Activated CD4-positive, alpha-beta memory T cell treated with anti-CD3 and anti-CD28 coated beads for 36 hours (primary cell): ENCODE measurements at regions not wholly inside any gene's neighbourhood (a gene's known extent, or its start where the extent isn't known, plus 50 kb on each side); places are given as distances from the start of the nearest gene placed in this dataset.

Experiments used
- CTCF ChIA-PET: fragments of 350-600 bp; sonication (Branson Sonifier 250); formaldehyde crosslinking; loops from one replicate; lab custom pipeline; 2021; ENCODE audit warnings: antibody characterized with exemption, inconsistent platforms; lab: Charles Lee
- POLR2A ChIA-PET: fragments of 350-600 bp; sonication (Branson Sonifier 250); formaldehyde crosslinking; loops from one replicate; lab custom pipeline; 2021; ENCODE audit warnings: antibody characterized with exemption; lab: Charles Lee
- DNase-seq: peaks from one replicate; pipeline ENCODE4 v3.0.0-alpha.2; 2020
- H3K27ac Mint-ChIP-seq: one replicate; pipeline ENCODE4 v1.8.0; 2021; ENCODE audit warnings: mixed read lengths
- H3K27me3 Mint-ChIP-seq: one replicate; pipeline ENCODE4 v1.8.0; 2021; ENCODE audit warnings: mixed read lengths
- H3K36me3 Mint-ChIP-seq: one replicate; pipeline ENCODE4 v1.8.0; 2021; ENCODE audit warnings: mixed read lengths
- H3K4me1 Mint-ChIP-seq: one replicate; pipeline ENCODE4 v1.8.0; 2021; ENCODE audit warnings: low read depth, mixed read lengths
- H3K4me3 Mint-ChIP-seq: one replicate; pipeline ENCODE4 v1.8.0; 2021; ENCODE audit warnings: mild to moderate bottlenecking, mixed read lengths
- H3K9me3 Mint-ChIP-seq: one replicate; pipeline ENCODE4 v1.8.0; 2021; ENCODE audit warnings: mixed read lengths
- intact Hi-C: fragments of 100-400 bp; cut with micrococcal nuclease; formaldehyde crosslinking; loops from one replicate; pipeline ENCODE4 v1.15.1; 2023

DNA sequence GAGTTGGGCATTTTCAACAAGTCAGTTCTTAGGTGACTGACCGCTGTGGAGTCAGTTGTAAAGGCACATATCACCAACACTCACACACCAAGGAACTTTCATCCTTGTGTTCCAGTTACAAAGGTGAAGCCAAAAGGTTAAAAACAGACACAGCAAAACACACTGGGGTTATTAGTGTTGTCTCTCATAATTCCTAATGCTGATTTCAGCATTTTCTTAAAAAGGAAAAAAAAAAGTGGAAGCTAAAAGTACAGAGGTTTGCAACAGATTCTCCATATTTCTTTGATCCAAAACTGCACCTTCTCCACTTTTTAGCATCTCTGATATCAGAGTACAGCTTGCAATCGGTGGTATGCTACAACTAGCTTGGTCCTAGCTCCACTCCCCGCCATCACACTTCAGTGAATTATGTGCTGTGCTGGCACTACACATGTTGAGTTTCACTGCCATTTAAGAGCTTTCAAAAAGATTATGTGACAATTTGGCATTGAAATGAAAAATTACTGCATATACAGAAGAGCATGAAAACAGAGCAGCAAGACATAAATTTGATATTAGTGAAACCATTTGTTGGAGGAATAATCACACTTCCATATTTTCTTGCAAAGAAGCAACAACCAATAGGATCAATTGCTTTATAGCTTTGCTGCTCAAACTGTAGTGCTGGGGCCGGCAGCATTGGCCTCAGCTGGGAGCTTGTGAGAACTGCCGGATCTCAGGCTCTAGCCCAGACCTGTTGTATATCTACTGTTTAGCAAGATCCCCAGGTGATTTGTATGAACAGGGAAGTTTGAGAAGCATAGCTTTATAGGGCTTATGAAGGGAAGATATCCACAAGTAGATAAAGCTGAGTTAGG is 62.3 kb upstream of the DAPL1 start:
- Mint-ChIP-seq H3K27me3 (no peaks in the 10 kb centered on the region), H3K9me3 (no peaks in the 10 kb centered on the region), H3K36me3 (no peaks in the 10 kb centered on the region), H3K27ac (no peak overlapping the region), H3K4me3 (no peak overlapping the region), H3K4me1 (peaks cover 3% of the 10 kb centered on the region)
- intact Hi-C loops = no loop called here
- ChIA-PET CTCF (interaction anchor here (0.6 to 1.3 kb wide), 3 partner anchors 12 to 911 kb away, joined by 3 to 4 read pairs (median 4); no protein-coding TSS in a partner anchor), POLR2A (interaction anchor here (0.6 kb wide), 1 partner anchor 9 kb away, joined by 3 read pairs; no protein-coding TSS in a partner anchor)
- DNase-seq = no peak

DNA sequence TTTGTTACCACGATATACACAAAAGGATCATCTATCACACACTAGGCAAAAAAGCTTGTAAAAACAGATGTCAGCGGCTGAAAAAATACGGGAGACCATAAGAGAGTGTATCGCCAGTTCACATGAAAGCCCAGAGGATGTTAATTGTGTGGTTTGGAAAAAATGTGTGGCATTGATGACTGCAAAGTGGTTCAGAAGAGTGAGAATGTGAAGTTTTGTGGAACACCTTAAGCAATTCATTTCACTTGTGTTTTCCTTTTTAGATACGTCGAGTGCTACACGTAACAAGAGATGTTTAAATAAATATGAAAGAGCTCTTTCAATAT is 61.7 kb upstream of the DAPL1 start:
- H3K4me3 Mint-ChIP-seq = no peak overlapping the region
- DNase-seq = no peak
- CTCF ChIA-PET = interaction anchor here (1.3 kb wide), 1 partner anchor 21 kb away, joined by 4 read pairs; no protein-coding TSS in a partner anchor
- H3K27ac Mint-ChIP-seq = no peak overlapping the region
- H3K9me3 Mint-ChIP-seq = no peaks in the 10 kb centered on the region
- H3K4me1 Mint-ChIP-seq = peaks cover 3% of the 10 kb centered on the region
- H3K36me3 Mint-ChIP-seq = no peaks in the 10 kb centered on the region
- POLR2A ChIA-PET = interaction anchor here (0.6 kb wide), 1 partner anchor 8 kb away, joined by 3 read pairs; no protein-coding TSS in a partner anchor
- no peaks in the 10 kb centered on the region for H3K27me3 Mint-ChIP-seq
- intact Hi-C loops = no loop called here

DNA sequence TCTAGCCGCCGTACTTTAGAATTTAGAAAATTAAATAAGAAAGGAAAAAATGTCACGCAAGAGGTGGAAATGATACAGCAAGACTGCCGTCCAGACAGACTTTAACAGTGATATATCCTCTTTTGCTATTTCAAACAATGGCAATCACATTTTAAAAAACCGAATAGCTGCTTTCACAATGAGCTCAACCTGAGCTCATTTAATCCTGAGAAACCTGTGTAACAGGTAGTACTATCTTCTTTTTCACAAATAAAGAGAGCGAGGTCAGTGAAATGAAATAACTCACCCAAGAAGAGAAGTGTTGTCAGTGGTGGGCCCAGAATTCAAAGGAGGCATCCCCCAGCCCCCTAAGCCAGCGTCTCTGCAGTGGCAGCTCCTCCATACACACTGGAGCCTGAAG is 60.7 kb upstream of the DAPL1 start:
- POLR2A ChIA-PET = no interaction called here
- no peaks in the 10 kb centered on the region for H3K27me3 Mint-ChIP-seq
- no peak overlapping the region for H3K27ac Mint-ChIP-seq
- H3K9me3 Mint-ChIP-seq = no peaks in the 10 kb centered on the region
- peaks cover 3% of the 10 kb centered on the region for H3K4me1 Mint-ChIP-seq
- intact Hi-C loops = no loop called here
- CTCF ChIA-PET = no interaction called here
- no peak for DNase-seq
- H3K4me3 Mint-ChIP-seq = no peak overlapping the region
- H3K36me3 Mint-ChIP-seq = no peaks in the 10 kb centered on the region

DNA sequence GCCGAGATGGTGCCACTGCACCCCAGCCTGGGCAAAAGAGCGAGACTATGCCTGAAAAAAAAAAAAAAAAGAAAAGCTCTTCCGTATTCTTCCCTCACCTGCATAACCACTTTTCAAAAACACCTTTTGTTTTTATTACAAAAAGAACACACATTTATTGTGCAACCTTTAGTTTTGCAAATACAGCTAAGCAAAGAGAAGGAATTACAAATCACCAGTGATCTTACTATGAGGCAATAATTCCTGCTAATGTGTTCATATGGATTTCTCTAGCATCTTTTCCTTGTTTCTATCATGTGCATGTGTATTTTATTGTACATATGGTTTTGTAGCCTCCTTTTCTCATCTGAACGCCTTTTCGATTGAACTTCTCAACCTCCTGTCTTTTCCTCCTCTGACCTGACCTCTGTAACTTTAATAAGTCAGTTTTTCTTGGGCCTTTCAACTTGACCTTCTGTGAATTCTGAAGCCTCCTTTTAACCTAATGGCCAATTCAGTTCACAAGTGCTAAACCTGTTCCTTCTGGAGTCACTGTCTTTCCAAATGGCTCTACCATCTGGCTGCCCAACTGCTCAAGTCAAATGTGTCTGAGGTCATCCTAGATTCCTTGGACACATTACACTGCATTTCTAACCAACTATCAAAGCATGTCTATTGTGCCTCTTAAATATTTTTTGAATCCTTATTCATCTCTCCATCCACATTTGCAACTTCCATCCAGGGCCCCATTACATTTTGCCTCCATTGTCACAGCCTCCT is 59.1 kb upstream of the DAPL1 start:
- ChIA-PET CTCF (interaction anchor here (1.1 kb wide), 2 partner anchors 9 to 18 kb away, joined by 3 to 4 read pairs; no protein-coding TSS in a partner anchor), POLR2A (no interaction called here)
- no peak for DNase-seq
- no peak overlapping the region for H3K27ac Mint-ChIP-seq
- peaks cover 3% of the 10 kb centered on the region for H3K4me1 Mint-ChIP-seq
- intact Hi-C loops = no loop called here
- H3K27me3 Mint-ChIP-seq = no peaks in the 10 kb centered on the region
- no peaks in the 10 kb centered on the region for H3K36me3 Mint-ChIP-seq
- H3K4me3 Mint-ChIP-seq = no peak overlapping the region
- H3K9me3 Mint-ChIP-seq = no peaks in the 10 kb centered on the region

DNA sequence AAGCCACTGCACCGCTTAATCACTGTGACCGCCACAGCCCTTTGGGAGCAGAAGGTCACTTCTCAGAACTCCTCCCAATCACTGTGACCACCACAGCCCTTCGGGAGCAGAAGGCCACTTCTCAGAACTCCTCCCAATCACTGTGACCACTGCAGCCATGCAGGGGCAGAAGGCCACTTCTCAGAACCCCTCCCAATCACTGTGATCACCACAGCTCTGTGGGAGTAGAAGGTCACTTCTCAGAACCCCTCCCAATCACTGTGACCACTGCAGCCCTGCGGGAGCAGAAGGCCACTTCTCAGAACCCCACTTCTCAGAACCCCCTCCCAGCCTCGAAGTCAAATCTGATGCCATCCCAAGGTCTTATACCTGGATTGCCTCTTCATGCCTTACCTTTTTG is 56.8 kb upstream of the DAPL1 start:
- CTCF ChIA-PET = interaction anchor here (2.6 kb wide), 1 partner anchor 15 kb away, joined by 10 read pairs; no protein-coding TSS in a partner anchor
- Mint-ChIP-seq H3K9me3 (no peaks in the 10 kb centered on the region), H3K27ac (no peak overlapping the region), H3K4me3 (no peak overlapping the region), H3K36me3 (no peaks in the 10 kb centered on the region), H3K4me1 (peaks cover 1% of the 10 kb centered on the region), H3K27me3 (peaks cover 2% of the 10 kb centered on the region)
- no peak for DNase-seq
- intact Hi-C loops = no loop called here
- POLR2A ChIA-PET = no interaction called here

DNA sequence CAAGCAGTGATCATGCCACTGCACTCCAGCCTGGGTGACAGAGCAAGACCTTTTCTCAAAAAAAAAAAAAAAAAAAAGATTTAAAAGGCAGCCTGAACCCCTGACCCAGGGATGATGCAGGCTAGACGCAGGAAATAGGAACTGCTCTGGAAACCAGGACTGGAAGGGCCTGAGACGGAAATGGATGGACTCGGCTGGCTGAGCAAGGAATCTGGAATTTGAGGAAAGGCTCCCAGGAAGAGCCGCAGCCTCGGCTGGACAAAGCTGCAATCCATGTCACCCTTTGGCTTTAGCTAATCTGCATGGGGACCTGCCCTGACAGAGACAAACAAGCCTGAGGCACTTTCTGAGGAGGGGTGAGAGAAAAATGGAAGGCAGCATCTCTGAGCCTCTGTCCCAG is 55.0 kb upstream of the DAPL1 start:
- Mint-ChIP-seq H3K4me1 (no peaks in the 10 kb centered on the region), H3K36me3 (no peaks in the 10 kb centered on the region), H3K9me3 (no peaks in the 10 kb centered on the region), H3K27me3 (peaks cover 5% of the 10 kb centered on the region), H3K27ac (no peak overlapping the region), H3K4me3 (no peak overlapping the region)
- POLR2A ChIA-PET = no interaction called here
- CTCF ChIA-PET = interaction anchor here (1.6 to 2.6 kb wide), 2 partner anchors 14 to 717 kb away, joined by 5 to 10 read pairs; no protein-coding TSS in a partner anchor
- intact Hi-C loops = no loop called here
- no peak for DNase-seq

DNA sequence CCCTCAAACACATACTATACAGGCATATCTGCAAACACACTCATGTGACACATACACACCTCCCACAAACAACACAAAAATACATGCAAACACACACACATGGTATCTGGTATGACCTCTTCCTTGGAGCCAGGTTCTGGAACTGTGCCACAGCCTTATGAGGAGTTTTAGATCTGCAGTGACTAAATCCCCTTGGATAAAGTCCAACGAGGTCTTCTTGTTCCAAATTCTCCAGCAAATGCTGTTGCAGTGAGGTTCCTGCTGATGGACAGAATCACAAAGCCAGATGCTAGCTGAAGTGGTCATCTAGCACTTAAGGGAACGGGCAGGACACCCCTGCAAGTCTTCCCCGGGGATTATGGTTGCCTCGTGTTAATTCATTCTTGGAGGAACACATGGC is 54.5 kb upstream of the DAPL1 start:
- Mint-ChIP-seq H3K4me3 (no peak overlapping the region), H3K4me1 (no peaks in the 10 kb centered on the region), H3K36me3 (no peaks in the 10 kb centered on the region), H3K27me3 (peaks cover 9% of the 10 kb centered on the region), H3K27ac (no peak overlapping the region), H3K9me3 (no peaks in the 10 kb centered on the region)
- intact Hi-C loops = no loop called here
- ChIA-PET POLR2A (no interaction called here), CTCF (interaction anchor here (1.5 to 6.3 kb wide), 3 partner anchors 14 to 717 kb away, joined by 5 to 36 read pairs (median 5); no protein-coding TSS in a partner anchor)
- no peak for DNase-seq

DNA sequence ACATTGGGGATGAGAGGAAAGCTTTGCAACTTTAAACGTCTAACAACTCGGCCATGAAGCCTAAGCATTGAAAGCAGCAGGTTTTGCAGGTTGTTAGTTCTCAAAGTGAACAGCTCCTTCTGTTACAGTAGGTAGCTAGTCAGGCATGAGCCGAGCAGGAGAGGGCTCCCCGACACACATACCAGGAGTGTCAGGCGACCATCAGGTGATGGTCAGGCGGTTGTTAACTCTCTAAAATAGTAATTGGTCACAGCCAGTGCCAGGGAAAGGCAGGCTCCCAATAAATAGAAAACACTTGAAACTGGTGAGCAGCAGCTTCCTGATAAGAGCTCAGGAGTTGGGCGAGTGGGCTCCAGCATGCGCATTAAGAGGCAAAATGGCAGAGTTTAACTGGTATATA is 53.5 kb upstream of the DAPL1 start:
- DNase-seq = no peak
- H3K36me3 Mint-ChIP-seq = no peaks in the 10 kb centered on the region
- no peak overlapping the region for H3K4me3 Mint-ChIP-seq
- H3K4me1 Mint-ChIP-seq = no peaks in the 10 kb centered on the region
- no peaks in the 10 kb centered on the region for H3K9me3 Mint-ChIP-seq
- POLR2A ChIA-PET = interaction anchor here (0.7 kb wide), 1 partner anchor 9 kb away, joined by 3 read pairs; no protein-coding TSS in a partner anchor
- H3K27me3 Mint-ChIP-seq = peaks cover 14% of the 10 kb centered on the region
- no peak overlapping the region for H3K27ac Mint-ChIP-seq
- CTCF ChIA-PET = interaction anchor here (0.9 to 6.3 kb wide), 5 partner anchors 13 to 718 kb away, joined by 3 to 36 read pairs (median 5); no protein-coding TSS in a partner anchor
- intact Hi-C loops = no loop called here

DNA sequence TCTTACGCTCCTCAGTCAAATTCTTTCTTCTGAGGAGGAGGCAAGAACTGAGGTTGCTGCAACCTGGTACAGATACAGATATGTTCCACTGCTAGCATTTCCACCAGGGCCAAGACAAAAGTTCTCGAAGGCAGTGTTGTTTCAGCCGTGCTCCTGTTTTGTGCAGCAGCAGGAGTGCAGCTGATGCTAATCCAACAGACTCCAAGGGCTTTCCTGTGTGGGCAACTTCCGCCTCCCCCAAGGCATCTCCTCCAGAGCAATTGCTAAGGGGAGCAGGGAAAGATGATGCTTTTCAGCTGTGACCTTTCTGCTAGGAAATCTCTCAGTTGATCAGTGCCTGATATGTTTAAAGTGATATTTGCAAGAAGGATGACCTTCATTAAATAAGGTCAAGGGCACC is 52.6 kb upstream of the DAPL1 start:
- ChIA-PET CTCF (interaction anchor here (0.7 to 6.3 kb wide), 3 partner anchors 12 to 878 kb away, joined by 3 to 36 read pairs (median 3); no protein-coding TSS in a partner anchor), POLR2A (no interaction called here)
- H3K27me3 Mint-ChIP-seq = peaks cover 22% of the 10 kb centered on the region
- DNase-seq = no peak
- H3K4me1 Mint-ChIP-seq = no peaks in the 10 kb centered on the region
- no peaks in the 10 kb centered on the region for H3K36me3 Mint-ChIP-seq
- intact Hi-C loops = no loop called here
- no peak overlapping the region for H3K4me3 Mint-ChIP-seq
- H3K9me3 Mint-ChIP-seq = no peaks in the 10 kb centered on the region
- H3K27ac Mint-ChIP-seq = no peak overlapping the region

DNA sequence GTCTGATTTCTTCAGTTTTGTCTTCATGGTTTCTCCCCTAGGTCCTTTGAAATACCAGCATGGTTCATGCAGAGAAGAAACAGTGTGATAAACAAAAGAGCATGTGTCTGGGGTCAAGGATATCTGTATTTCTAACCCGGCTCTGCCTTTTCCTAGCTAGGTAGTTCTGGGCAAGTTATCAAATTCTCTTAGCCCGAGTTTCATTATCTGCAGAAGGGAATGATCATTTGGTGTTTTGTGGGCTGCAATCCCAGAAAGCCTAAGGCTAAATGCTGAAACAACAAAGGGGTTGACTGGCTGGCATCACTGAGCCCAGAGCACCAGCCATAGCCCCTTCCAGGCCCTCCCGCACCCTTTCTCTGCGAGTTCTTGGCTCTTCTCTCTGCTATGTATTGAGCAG is 51.7 kb upstream of the DAPL1 start:
- no peak for DNase-seq
- Mint-ChIP-seq H3K36me3 (no peaks in the 10 kb centered on the region), H3K4me3 (no peak overlapping the region), H3K27ac (no peak overlapping the region), H3K27me3 (peaks cover 23% of the 10 kb centered on the region), H3K9me3 (no peaks in the 10 kb centered on the region), H3K4me1 (no peaks in the 10 kb centered on the region)
- ChIA-PET POLR2A (no interaction called here), CTCF (interaction anchor here (1.0 to 14.0 kb wide), 5 partner anchors 9 to 720 kb away, joined by 3 to 196 read pairs (median 4); no protein-coding TSS in a partner anchor)
- intact Hi-C loops = no loop called here

DNA sequence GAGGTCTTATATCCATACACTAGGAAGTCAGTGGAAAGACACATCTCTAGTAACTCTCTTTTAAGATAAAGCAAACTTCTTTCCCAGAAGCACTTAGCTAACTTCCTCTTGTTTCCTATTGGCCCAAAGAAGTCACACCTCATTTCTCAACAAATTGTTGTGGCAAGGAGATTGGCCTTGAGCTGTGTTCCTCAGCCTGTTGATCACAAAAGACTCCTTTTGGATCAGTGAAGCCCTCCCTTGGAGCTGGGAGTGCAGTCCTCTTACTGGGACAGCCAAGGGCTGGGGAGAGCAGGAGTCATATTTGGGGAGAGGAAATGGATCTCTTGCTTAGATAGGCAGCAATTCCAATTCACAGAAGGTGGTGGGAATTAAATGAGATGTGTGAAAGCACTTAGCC is 51.2 kb upstream of the DAPL1 start:
- H3K4me1 Mint-ChIP-seq = no peaks in the 10 kb centered on the region
- H3K36me3 Mint-ChIP-seq = no peaks in the 10 kb centered on the region
- ChIA-PET POLR2A (no interaction called here), CTCF (interaction anchor here (1.0 to 14.0 kb wide), 4 partner anchors 8 to 720 kb away, joined by 3 to 196 read pairs (median 20); no protein-coding TSS in a partner anchor)
- intact Hi-C loops = loop anchor here (2.0 kb wide), 1 partner anchor 719 kb away; no protein-coding TSS in a partner anchor
- H3K9me3 Mint-ChIP-seq = no peaks in the 10 kb centered on the region
- peaks cover 23% of the 10 kb centered on the region for H3K27me3 Mint-ChIP-seq
- no peak overlapping the region for H3K27ac Mint-ChIP-seq
- DNase-seq = no peak
- H3K4me3 Mint-ChIP-seq = no peak overlapping the region
